HL-60 (cell line): ENCODE measurements at regions not wholly inside any gene's neighbourhood (a gene's known extent, or its start where the extent isn't known, plus 50 kb on each side); places are given as distances from the start of the nearest gene placed in this dataset.

Source experiments
- DNase-seq, 2 experiments: peaks; one replicate each; pipeline ENCODE4 v3.0.0-alpha.2; 2010 to 2020; ENCODE audit warnings: low read depth in 1 of 2, low spot score in 1 of 2
- H3K27ac ChIP-seq: fragments of 250-450 bp; sonication (Bioruptor Pico); replicated peaks from 2 replicates; pipeline ENCODE4 v1.5.1; 2020; ENCODE audit warnings: mild to moderate bottlenecking, moderate library complexity
- H3K27me3 ChIP-seq: fragments of 250-450 bp; sonication (Bioruptor Pico); 2 replicates; pipeline ENCODE4 v1.5.1; 2021; ENCODE audit warnings: mild to moderate bottlenecking, moderate library complexity; ENCODE audit not compliant: insufficient read depth, poor library complexity, severe bottlenecking
- H3K4me3 ChIP-seq: replicated peaks from 2 replicates; pipeline ENCODE4 v1.5.1; 2011; ENCODE audit warnings: mild to moderate bottlenecking, control low read depth, low read length; ENCODE audit not compliant: insufficient read depth
- GABPA ChIP-seq: IDR thresholded peaks from 2 replicates; pipeline ENCODE4 v1.6.1; 2012; ENCODE audit warnings: low read depth
- POLR2AphosphoS5 ChIP-seq: IDR thresholded peaks from 2 replicates; pipeline ENCODE4 v1.6.1; 2012; ENCODE audit warnings: low read depth
- SPI1 ChIP-seq: IDR thresholded peaks from 2 replicates; pipeline ENCODE4 v1.6.1; 2012; ENCODE audit warnings: low read depth, mild to moderate bottlenecking, borderline replicate concordance
- TF ChIP-seq, protein P1 (sequence below): IDR thresholded peaks from one replicate; pipeline ENCODE4 v1.5.1; 2011; ENCODE audit warnings: low read length, control low read depth, inconsistent platforms; ENCODE audit not compliant: insufficient read depth
- TF ChIP-seq, protein P2 (sequence below): IDR thresholded peaks from 2 replicates; pipeline ENCODE4 v1.6.1; 2012; ENCODE audit warnings: low read depth; ENCODE audit not compliant: insufficient replicate concordance

DNA sequence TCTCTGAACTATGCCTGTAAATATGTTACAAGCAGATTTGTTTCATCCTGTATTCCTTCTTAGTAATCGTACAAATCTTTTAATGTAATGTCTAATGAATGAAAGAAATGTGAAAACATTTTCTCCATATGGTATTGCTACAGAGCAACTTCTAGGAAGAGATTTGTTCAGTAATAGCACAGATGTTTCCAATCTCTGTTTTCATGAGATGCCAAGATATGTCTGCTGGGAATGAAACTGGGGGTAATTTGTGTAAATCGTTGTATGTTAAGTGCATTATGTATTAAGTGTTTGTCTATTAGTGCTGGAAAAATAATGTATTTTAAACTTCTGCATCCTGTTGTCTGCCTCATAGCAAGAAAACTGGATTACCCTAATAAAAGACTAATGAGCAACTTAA lies 722.2 kb upstream of the EYS start:
- Histone ChIP-seq H3K27ac (no peak overlapping the region), H3K4me3 (no peak overlapping the region), H3K27me3 (no peaks in the 10 kb centered on the region)
- TF ChIP-seq POLR2AphosphoS5 (no peak), GABPA (no peak), SPI1 (no peak)
- TF ChIP-seq, protein P1, sequence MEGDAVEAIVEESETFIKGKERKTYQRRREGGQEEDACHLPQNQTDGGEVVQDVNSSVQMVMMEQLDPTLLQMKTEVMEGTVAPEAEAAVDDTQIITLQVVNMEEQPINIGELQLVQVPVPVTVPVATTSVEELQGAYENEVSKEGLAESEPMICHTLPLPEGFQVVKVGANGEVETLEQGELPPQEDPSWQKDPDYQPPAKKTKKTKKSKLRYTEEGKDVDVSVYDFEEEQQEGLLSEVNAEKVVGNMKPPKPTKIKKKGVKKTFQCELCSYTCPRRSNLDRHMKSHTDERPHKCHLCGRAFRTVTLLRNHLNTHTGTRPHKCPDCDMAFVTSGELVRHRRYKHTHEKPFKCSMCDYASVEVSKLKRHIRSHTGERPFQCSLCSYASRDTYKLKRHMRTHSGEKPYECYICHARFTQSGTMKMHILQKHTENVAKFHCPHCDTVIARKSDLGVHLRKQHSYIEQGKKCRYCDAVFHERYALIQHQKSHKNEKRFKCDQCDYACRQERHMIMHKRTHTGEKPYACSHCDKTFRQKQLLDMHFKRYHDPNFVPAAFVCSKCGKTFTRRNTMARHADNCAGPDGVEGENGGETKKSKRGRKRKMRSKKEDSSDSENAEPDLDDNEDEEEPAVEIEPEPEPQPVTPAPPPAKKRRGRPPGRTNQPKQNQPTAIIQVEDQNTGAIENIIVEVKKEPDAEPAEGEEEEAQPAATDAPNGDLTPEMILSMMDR, result no peak
- TF ChIP-seq, protein P2, sequence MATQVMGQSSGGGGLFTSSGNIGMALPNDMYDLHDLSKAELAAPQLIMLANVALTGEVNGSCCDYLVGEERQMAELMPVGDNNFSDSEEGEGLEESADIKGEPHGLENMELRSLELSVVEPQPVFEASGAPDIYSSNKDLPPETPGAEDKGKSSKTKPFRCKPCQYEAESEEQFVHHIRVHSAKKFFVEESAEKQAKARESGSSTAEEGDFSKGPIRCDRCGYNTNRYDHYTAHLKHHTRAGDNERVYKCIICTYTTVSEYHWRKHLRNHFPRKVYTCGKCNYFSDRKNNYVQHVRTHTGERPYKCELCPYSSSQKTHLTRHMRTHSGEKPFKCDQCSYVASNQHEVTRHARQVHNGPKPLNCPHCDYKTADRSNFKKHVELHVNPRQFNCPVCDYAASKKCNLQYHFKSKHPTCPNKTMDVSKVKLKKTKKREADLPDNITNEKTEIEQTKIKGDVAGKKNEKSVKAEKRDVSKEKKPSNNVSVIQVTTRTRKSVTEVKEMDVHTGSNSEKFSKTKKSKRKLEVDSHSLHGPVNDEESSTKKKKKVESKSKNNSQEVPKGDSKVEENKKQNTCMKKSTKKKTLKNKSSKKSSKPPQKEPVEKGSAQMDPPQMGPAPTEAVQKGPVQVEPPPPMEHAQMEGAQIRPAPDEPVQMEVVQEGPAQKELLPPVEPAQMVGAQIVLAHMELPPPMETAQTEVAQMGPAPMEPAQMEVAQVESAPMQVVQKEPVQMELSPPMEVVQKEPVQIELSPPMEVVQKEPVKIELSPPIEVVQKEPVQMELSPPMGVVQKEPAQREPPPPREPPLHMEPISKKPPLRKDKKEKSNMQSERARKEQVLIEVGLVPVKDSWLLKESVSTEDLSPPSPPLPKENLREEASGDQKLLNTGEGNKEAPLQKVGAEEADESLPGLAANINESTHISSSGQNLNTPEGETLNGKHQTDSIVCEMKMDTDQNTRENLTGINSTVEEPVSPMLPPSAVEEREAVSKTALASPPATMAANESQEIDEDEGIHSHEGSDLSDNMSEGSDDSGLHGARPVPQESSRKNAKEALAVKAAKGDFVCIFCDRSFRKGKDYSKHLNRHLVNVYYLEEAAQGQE, result no peak
- DNase-seq, result no peak

DNA sequence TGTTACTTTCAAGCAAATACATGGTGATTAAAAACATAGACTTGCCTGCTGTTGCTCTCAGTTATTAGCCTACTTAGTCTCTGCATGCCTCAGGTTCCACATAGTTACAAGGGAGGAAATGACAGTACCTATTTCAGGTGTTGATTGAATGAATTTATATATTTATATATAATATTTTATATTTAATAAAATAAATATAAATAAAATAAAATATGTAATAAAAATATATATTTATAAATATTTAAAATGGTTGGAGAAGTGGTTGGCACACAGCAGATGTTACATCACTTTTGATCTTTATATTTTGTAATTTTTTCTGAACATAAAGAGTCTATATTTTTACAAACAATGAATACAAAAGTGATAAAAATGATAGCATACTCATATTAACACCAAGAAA lies 716.0 kb upstream of the EYS start:
- H3K4me3 ChIP-seq, result no peak overlapping the region
- no peak for DNase-seq
- TF ChIP-seq, protein P2, result no peak
- TF ChIP-seq POLR2AphosphoS5 (no peak), SPI1 (no peak), GABPA (no peak)
- TF ChIP-seq, protein P1, result no peak
- H3K27ac ChIP-seq, result no peak overlapping the region
- H3K27me3 ChIP-seq, result no peaks in the 10 kb centered on the region

DNA sequence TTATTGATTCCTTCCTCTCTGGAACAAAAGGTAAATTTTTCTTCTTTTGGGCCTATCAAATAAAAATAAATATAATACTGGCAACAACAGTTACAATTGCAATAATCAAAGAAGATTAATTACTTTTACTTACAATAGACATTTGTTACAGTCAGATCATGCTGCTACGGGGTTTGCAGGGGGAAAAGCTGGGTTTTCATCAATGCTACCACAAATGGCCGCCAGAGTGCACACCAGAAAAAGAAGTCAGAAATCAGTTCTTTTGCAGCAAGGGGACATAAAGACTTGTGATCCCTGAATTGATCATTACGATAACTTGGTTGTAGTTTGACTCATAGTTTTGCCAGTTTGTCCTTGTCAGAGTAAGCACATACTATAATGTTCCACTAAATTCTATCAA lies 714.5 kb upstream of the EYS start:
- no peak for DNase-seq
- Histone ChIP-seq H3K4me3 (no peak overlapping the region), H3K27me3 (no peaks in the 10 kb centered on the region), H3K27ac (no peak overlapping the region)
- TF ChIP-seq, protein P2, result no peak

DNA sequence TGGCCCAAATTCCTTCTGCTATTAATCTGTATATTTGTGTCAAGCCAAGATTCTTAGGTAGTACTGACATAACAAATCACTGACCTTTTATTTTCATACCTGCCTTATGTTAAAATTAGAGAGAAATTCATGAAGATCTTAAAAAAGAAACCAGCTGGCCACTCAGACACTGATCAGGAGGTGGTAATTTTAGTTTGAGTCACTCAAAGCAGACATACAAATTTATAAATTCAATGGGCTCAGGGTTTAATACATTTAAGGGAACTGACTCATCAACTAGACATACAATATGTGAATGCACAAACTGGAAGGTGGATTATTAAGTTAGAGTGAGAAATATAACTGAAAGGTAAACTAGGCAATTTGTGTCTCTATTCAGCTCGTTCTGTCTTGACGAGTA lies 711.9 kb upstream of the EYS start:
- H3K27me3 ChIP-seq, result no peaks in the 10 kb centered on the region
- H3K4me3 ChIP-seq, result no peak overlapping the region
- H3K27ac ChIP-seq, result no peak overlapping the region
- DNase-seq, result no peak
- TF ChIP-seq, protein P1, result no peak
- TF ChIP-seq POLR2AphosphoS5 (no peak), SPI1 (no peak), GABPA (no peak)
- TF ChIP-seq, protein P2, result no peak
